ENCODE measurements at regions not wholly inside any gene's neighbourhood (a gene's known extent, or its start where the extent isn't known, plus 50 kb on each side); places are given as distances from the start of the nearest gene placed in this dataset.

GRCh38 chr2:153221506-153221905, 257.1 kb downstream of the RPRM start:
- TF ChIP-seq CTCF (IDR thresholded peaks at IDR 0.05) (no peak), EZH2 (IDR thresholded peaks at IDR 0.05; ENCODE audit: borderline replicate concordance, insufficient read depth, low read depth, low read length, poor library complexity, severe bottlenecking) (no peak)
